GM18858 (cell line): ENCODE measurements at regions not wholly inside any gene's neighbourhood (a gene's known extent, or its start where the extent isn't known, plus 50 kb on each side); places are given as distances from the start of the nearest gene placed in this dataset.

Experiments used
- ATAC-seq: cut with Tn5 transposase; IDR thresholded peaks from one replicate; pipeline ENCODE4 v1.9.1; 2021; ENCODE audit not compliant: unreplicated experiment

DNA sequence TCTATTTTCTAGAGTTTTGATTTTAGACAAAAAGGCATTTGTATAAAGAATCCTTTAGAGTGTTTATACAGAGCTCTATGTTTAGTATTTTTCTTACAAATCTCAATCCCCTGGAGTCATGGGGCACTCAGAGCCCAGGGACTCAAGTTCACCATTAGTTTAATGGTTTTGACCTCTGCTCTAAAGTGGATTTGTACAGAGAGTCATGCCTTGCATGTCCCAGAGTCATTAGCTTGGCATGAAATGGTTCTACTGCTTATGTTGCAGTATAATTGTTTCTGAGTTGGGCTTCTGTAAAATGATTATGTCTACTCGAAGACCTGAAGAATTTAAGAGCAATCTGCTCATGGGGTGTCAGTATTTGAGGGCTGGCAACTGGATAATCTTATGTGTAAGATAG lies 406.2 kb downstream of the DLEU7 start:
- ATAC-seq = no peak

DNA sequence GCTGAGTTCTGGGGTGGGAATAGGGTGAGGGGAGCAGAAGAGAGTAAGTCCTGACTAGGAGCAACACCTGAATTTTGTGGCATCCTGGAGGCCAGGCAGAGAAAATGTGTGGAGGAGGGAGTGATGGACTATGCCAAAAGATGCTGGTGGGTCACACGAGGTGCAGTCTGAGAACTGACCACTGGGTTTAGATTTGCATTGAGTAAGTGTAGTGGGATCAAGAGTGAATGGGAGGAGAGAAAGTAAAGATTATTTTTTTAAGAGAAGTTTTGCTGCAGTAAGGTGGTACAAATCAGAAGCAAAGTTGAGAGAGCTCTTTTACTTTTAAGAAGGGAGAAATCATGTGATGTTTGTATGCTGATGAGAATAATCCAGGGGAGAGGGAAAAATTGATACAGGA lies 405.1 kb downstream of the DLEU7 start:
- ATAC-seq = no peak

GRCh38 chr13:50441130-50441529 lies 402.4 kb downstream of the DLEU7 start:
- ATAC-seq = no peak

DNA sequence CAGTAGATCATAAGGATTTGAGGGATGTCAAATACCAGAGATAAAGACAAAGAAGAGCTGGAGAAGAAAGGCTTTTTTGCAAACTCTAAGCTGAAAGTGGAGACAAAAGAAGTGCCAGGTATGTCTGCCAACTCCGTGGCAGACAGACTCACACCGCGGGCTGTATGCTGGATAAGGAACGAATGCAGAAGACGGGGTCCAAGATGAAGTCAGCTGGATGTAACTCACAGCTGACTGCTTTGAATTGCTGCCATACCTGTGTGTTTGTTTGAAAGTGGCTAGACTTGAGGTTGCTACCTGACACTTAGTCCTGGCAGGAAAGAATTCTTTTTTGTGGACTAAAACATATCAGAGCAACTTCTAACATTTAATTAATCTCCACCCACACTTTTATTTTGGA lies 398.8 kb downstream of the DLEU7 start:
- ATAC-seq = no peak

- no peak for ATAC-seq
Observed at GRCh38 chr13:50446611-50447010, 396.9 kb downstream of the DLEU7 start.

DNA sequence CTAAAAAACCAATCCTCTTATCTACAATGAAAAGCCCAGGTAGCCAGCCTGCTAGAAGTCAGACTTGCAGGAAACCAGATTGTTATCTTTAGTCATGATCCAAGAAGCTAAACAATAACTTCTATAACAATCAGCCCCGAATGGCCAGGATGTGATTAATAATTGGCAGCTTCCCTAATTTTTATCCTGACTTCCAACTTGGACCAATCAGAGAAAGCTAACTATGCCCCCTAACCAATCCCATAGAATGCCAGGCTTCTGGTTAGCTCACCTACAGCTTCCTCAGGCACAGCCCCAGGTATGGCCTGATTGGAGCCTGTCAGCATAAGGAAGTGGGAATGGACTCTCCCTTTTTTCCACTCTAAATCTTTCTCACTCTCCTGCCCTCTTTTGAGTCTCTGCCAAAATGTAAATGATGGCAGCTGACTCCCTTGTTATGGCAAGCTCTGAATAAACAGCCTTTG lies 394.9 kb downstream of the DLEU7 start:
- no peak for ATAC-seq

- ATAC-seq = no peak
Observed at GRCh38 chr13:50449465-50449864, 394.0 kb downstream of the DLEU7 start.

DNA sequence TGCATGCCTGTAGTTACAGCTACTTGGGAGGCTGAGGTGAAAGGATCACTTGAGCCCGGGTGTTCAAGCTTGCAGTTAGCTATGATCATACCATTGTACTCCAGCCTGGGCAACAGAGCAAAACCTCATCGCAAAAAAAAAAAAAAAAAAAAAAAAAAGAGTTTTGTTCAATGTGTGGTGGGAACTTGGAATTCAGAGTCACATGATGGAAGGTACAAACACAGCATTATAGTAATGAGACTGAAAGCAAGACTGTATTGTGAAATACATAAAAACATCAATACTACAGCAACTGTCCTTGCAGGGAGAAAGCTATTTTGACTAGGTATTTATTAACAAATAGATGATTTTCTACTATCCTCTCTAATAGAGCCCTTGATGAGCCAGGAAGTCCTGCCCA lies 393.2 kb downstream of the DLEU7 start:
- ATAC-seq = no peak

DNA sequence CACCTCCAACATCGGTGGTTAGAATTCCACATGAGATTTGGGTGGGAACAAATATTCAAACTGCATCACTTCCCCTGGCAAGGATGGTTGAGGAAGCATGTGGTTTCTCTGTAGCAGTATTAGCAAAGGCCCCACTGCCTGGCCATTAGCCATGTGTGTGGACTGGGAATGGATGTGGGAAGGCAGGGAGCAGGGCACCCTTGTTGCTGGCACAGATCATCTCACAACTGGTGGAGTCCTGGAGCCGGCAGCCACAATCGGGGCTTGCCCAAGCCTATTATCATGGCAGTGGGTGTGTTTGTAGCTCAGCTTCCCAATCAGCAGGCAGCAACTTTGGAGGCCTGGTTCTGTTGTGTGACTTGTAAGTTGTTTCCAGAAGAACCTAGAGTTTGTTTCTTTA lies 391.9 kb downstream of the DLEU7 start:
- ATAC-seq = no peak

DNA sequence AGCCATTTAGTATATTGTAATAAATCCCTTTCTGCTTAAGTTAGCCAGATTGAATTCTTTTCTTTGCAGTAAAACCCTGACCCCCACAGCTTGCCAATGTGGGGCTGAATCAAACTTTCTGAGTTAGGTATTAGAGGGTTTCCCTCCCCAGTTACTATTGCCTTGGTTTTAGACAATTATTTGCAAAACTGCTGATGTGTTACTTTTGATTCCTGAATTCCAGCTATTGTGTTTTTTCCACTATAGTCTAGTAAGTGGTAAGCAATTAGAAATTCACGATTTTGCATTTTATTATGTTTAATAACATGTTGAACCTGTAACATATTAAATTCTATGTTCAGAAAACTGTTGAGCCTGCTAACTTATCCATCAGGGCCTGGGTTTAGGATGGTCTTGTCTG lies 391.5 kb downstream of the DLEU7 start:
- ATAC-seq = no peak

DNA sequence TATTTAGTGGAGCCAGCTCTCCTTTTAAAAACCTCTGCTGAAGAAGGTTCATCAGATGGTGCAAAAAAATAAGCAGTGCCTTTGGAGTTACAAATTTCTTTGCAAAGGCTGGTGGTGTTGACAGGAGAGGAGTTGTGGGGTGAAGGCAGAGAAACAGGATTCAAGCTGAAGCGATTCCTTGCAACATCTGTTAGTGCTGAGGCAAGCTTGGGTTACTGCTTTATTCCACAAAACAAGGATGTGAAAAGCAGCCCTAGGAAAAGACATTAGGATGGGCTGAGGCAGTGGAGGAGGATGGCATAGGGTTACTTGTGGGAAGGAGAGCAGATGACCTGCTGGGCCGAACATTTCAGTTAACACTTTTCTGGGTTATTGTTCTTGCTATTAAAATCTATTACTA lies 390.7 kb downstream of the DLEU7 start:
- ATAC-seq = no peak

DNA sequence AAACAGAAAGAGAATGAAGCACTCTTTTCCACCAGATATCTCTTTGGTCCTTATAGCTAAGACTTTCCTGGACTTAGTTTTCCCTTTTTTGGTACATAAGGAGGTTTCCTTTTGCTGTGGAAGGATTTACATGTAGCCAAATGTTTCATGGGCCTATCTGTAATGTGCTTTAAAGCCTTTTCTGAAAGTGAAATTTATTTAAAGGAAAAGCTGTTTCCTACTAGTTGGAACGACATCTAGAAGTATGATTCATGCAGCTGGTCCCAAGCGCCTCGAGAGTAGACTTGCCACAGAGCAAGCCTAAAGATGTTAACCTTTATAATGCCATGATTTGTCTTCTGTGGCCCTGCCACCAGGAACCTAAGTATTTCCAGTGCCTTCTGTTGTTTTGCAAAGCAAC lies 390.3 kb downstream of the DLEU7 start:
- no peak for ATAC-seq

- no peak for ATAC-seq
Observed at GRCh38 chr13:50456111-50456510, 387.4 kb downstream of the DLEU7 start.

DNA sequence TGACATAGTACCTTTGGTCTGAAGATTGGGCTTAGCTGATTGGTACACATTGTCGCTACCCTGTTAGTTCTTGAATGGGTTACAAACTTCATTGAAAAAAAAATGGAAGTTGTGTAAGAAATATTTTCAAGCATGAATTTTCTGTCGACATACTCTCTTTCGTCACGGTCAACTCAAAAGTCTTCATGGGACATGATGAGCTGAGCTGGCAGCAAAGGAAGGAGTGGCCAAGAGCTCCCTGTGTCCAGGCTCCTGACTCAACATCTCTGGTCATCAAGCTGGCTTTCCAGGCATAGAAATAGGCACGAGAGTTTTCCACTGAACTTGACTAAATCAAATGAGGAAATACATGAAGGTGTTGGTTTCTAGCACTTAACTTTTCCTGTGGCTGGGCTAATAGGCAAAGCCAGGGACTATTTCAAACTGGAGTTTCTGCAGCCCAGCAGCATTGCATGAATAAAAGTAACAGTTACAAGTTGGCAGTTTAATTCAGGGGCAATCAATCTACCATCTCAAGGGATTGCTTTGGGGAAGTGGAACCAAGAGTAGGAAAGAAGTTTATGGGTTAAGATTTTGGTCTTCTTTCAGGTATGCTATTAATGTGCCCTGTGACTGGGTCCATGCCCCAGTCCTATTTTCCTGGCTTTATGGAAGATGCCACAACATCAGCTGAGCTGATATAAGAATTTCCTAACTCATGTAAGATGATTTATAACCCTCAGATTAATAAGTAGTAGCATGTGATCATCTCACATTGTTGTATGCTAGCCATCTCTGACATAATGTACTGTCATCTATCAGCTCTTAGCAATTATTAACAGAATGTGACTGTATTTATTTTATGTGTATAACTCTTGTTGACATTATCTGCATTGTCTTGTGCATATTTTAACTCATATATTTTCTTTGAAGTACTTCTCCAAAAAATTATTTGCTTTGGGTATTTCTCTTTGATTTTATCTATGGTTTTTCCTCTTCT lies 385.8 kb downstream of the DLEU7 start:
- ATAC-seq = no peak

DNA sequence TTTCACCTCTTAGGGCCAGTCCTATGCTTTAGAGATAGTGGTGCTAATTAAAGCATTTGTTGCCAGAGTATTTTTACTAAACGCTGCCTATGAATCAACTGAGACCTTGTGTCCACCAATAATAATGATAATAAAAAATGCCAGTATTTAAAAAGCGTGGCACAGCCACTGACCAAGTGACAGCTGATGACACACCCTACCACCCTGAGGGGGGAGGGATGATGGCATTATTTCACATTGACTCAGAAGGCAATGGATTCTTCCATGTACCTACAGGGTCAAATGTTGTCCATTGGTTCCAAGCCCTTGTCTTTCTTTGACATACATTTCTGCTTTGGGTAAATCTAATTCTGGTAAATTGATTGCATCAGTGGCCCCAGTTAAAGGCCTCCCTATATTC lies 384.4 kb downstream of the DLEU7 start:
- ATAC-seq = no peak

- ATAC-seq = no peak
Observed at GRCh38 chr13:50459658-50460057, 383.8 kb downstream of the DLEU7 start.

- ATAC-seq = no peak
Observed at GRCh38 chr13:50460358-50460757, 383.1 kb downstream of the DLEU7 start.

DNA sequence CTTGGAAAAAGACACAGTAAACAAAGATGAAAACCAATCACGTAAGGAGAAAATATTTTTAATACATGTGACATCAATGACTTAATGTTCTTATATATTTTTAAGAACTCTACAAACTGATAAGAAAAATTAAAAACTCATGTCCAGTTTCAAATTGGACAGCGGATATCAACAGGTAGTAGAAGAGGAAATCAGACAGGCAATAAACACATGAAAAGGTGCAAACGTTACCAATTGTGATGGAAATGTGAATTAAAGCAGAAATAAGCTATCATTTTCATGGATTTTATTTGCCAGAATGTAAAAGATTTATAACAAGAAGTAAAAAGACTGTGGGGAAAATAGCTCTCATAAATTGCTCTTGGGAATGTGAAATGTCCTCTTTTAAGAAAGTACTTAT lies 382.3 kb downstream of the DLEU7 start:
- ATAC-seq = no peak

- ATAC-seq = no peak
Observed at GRCh38 chr13:50463719-50464118, 379.8 kb downstream of the DLEU7 start.

GRCh38 chr13:50464349-50465251 lies 378.9 kb downstream of the DLEU7 start:
- no peak for ATAC-seq

GRCh38 chr13:50466456-50466855 lies 377.0 kb downstream of the DLEU7 start:
- ATAC-seq = no peak
